GM06990 (cell line): ENCODE measurements at regions not wholly inside any gene's neighbourhood (a gene's known extent, or its start where the extent isn't known, plus 50 kb on each side); places are given as distances from the start of the nearest gene placed in this dataset.

ENCODE experiments used
- DNase-seq: peaks from one replicate; pipeline ENCODE4 v3.0.0-alpha.2; 2011; ENCODE audit not compliant: insufficient read length; ENCODE audit errors: extremely low read depth
- H3K27me3 ChIP-seq: replicated peaks from 2 replicates; pipeline ENCODE4 v1.6.0; 2011; ENCODE audit warnings: low read length; ENCODE audit not compliant: control insufficient read depth, insufficient read depth
- H3K36me3 ChIP-seq: 2 replicates; pipeline ENCODE4 v1.5.1; 2011; ENCODE audit warnings: low read length; ENCODE audit not compliant: control insufficient read depth, insufficient read depth
- H3K4me3 ChIP-seq: replicated peaks from 2 replicates; pipeline ENCODE4 v1.5.1; 2011; ENCODE audit warnings: low read depth, mild to moderate bottlenecking, control low read depth, low read length
- TF ChIP-seq, protein P1 (sequence below): IDR thresholded peaks from 2 replicates; pipeline ENCODE4 v1.5.1; 2011; ENCODE audit warnings: low read length, control low read depth, mild to moderate bottlenecking, inconsistent platforms; ENCODE audit not compliant: insufficient read depth, poor library complexity, severe bottlenecking

GRCh38 chr13:94902722-94903407 is 190.5 kb upstream of the SOX21 start:
- no peak for DNase-seq
- TF ChIP-seq, protein P1, sequence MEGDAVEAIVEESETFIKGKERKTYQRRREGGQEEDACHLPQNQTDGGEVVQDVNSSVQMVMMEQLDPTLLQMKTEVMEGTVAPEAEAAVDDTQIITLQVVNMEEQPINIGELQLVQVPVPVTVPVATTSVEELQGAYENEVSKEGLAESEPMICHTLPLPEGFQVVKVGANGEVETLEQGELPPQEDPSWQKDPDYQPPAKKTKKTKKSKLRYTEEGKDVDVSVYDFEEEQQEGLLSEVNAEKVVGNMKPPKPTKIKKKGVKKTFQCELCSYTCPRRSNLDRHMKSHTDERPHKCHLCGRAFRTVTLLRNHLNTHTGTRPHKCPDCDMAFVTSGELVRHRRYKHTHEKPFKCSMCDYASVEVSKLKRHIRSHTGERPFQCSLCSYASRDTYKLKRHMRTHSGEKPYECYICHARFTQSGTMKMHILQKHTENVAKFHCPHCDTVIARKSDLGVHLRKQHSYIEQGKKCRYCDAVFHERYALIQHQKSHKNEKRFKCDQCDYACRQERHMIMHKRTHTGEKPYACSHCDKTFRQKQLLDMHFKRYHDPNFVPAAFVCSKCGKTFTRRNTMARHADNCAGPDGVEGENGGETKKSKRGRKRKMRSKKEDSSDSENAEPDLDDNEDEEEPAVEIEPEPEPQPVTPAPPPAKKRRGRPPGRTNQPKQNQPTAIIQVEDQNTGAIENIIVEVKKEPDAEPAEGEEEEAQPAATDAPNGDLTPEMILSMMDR = no peak
- Histone ChIP-seq H3K27me3 (no peaks in the 10 kb centered on the region), H3K36me3 (no peaks in the 10 kb centered on the region), H3K4me3 (no peak overlapping the region)

DNA sequence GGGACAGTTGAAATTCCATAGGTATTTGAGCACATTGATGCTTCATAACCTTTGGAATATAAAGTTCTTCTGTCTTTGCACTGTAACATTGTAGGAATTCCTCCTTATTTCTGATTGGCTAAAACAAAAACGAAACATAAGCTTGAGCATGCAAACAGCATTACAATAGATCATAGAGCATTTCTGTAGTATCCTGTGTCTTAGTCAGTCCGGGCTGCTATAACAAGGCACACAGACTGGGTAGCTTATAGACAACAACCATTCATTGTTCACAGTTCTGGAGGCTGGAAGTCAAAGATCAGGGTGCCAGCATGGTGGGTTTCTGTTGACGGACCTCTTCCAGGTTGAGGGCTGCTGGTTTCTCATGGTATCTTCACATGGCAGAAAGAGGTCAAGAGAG is 188.7 kb upstream of the SOX21 start:
- no peaks in the 10 kb centered on the region for H3K27me3 ChIP-seq
- H3K4me3 ChIP-seq = no peak overlapping the region
- H3K36me3 ChIP-seq = no peaks in the 10 kb centered on the region
- TF ChIP-seq, protein P1 = no peak
- no peak for DNase-seq

DNA sequence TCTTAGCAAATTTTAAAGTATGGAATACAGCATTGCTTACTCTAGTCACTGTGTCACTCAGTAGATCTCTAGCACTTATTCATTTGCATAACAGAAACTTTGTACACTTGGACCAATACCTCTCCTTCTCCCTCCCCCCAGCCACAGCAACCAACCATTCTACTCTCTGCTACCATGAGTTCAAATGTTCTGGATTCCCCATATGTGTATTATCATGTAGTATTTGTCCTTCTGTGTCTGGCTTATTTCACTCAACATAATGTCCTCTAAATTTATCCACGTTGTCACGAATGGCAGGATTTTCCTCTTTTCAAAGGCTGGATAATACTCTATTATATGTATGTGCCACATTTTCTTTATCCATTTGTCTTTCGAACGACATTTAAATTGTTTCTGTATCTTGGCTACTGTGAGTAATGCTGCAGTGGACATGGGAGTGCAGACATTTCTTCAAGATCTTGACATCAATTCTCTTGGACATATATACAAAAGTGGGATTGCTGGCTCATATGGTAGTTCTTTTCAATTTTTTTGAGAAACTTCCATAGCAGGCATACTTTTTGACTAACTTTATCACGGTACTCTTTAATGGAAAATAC is 184.5 kb upstream of the SOX21 start:
- no peaks in the 10 kb centered on the region for H3K36me3 ChIP-seq
- no peak for DNase-seq
- TF ChIP-seq, protein P1 = no peak
- no peaks in the 10 kb centered on the region; the same call in 1 of the 2 replicates for H3K27me3 ChIP-seq
- no peak overlapping the region for H3K4me3 ChIP-seq

DNA sequence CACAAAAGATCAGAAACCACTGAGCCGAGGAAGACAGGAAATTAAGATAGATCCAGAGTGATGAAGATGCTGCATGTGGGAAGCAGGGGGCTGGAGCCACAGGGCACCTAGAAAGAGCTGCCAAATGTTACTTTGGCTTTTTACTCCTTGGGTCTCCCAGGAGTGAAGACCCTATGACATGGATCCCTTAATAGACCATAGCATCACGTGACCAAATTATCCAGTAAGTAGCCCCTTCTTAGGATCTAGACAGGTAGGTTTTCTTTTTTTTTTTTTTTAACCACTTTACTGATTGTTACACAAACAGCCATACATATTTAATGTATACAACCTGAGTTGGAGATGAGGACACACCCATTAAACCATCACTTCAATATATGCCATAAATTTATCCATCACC is 183.9 kb upstream of the SOX21 start:
- no peaks in the 10 kb centered on the region for H3K36me3 ChIP-seq
- TF ChIP-seq, protein P1 = no peak
- H3K27me3 ChIP-seq = no peaks in the 10 kb centered on the region; the same call in 1 of the 2 replicates
- no peak overlapping the region for H3K4me3 ChIP-seq
- DNase-seq = no peak

DNA sequence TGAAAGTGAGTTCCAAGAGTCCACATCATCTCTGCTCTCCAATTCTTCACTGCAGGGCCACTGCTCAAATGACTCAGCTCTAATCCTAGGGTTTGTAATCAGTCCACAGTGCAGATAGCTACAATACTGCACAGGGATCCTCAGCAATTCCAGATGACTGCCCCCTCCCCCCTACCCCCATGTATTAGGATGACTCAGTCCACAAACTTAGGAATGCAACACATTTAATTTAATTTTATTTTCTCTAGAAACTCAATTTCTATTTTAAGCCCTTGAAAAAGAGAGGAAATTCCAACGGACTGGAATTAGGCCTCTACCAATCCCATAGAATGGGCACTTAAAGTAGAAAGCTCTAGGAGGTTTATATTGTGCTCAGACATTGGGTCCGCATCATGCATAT is 173.8 kb upstream of the SOX21 start:
- no peaks in the 10 kb centered on the region; the same call in 1 of the 2 replicates for H3K27me3 ChIP-seq
- H3K4me3 ChIP-seq = no peak overlapping the region
- no peak for DNase-seq
- no peaks in the 10 kb centered on the region for H3K36me3 ChIP-seq
- TF ChIP-seq, protein P1 = no peak
